ENCODE measurements at regions not wholly inside any gene's neighbourhood (a gene's known extent, or its start where the extent isn't known, plus 50 kb on each side); places are given as distances from the start of the nearest gene placed in this dataset.

DNA sequence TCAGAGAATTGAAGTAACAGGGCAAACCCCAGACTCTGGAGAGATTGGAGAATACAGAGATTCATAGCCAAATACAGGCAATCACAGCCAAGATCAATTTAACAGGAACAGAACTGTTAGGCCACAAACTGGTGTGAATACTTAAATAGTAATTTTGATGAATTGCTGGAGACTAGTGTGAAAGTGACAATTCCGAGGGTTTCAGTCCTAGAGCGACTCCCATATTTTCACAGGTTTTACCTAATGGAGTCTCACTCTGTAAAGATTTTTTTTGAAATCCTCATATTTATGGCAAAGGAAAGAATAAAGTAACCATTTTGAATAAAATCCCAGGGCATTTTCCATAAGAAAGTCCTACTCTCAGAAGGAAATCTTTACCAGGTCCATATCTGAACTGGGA is 135.5 kb downstream of the MMUT start:
- DNase-seq (ENCODE audit: extremely low read depth, insufficient read length): no peak
- H3K4me3 ChIP-seq (replicated peaks; ENCODE audit: low read depth, low read length): no peak overlapping the region

DNA sequence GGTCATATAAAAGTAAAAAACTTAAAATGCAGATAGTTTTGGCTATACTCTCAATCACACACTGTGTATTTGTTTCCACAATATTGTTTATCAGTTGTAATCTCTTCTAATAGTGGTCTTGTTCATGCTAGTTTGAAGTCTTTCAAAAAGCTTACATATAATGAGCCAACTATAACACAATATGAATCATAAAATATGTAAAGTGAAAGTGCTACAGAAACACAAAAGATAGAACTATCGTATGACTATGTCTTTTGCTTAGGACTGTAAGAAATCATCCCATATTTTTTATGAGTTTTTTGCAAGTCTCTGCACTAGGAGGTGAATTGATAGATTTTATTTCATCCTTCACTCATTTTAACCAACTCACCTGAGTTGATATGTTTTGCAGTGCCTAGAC is 136.0 kb downstream of the MMUT start:
- TF ChIP-seq, protein P1, sequence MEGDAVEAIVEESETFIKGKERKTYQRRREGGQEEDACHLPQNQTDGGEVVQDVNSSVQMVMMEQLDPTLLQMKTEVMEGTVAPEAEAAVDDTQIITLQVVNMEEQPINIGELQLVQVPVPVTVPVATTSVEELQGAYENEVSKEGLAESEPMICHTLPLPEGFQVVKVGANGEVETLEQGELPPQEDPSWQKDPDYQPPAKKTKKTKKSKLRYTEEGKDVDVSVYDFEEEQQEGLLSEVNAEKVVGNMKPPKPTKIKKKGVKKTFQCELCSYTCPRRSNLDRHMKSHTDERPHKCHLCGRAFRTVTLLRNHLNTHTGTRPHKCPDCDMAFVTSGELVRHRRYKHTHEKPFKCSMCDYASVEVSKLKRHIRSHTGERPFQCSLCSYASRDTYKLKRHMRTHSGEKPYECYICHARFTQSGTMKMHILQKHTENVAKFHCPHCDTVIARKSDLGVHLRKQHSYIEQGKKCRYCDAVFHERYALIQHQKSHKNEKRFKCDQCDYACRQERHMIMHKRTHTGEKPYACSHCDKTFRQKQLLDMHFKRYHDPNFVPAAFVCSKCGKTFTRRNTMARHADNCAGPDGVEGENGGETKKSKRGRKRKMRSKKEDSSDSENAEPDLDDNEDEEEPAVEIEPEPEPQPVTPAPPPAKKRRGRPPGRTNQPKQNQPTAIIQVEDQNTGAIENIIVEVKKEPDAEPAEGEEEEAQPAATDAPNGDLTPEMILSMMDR (IDR thresholded peaks at IDR 0.05; ENCODE audit: insufficient read depth, low read length, poor library complexity, severe bottlenecking): no peak
- Histone ChIP-seq H3K27me3 (replicated peaks; ENCODE audit: control insufficient read depth, insufficient read depth, low read length) (no peaks in the 10 kb centered on the region), H3K36me3 (ENCODE audit: control insufficient read depth, insufficient read depth, low read length) (no peaks in the 10 kb centered on the region), H3K4me3 (replicated peaks; ENCODE audit: low read depth, low read length) (no peak overlapping the region)
- DNase-seq (ENCODE audit: extremely low read depth, insufficient read length): no peak

More for the DNA sequence above, 135.5 kb downstream of the MMUT start:
- H3K36me3 ChIP-seq (ENCODE audit: control insufficient read depth, insufficient read depth, low read length): no peaks in the 10 kb centered on the region
- H3K27me3 ChIP-seq (replicated peaks; ENCODE audit: control insufficient read depth, insufficient read depth, low read length): no peaks in the 10 kb centered on the region
- TF ChIP-seq, protein P1 (IDR thresholded peaks at IDR 0.05; ENCODE audit: insufficient read depth, low read length, poor library complexity, severe bottlenecking): no peak

DNA sequence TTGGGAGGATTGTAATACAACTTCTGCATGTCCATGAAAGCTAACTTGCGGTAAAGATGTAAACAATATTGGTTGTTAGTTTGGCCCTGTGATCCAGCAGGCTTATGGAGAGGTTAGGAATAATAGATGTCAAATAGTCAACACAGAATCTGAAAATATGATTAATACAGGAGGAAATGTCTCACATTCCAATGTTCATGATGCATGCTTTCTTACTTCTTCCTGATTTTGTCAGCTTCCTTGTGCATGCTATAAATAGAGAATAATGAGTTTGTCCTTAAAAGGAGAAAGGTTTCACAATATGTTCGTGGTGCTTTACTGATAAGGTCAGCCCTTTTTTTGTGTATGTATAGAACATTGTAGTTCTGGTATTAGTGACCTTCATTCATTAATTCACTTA is 136.7 kb downstream of the MMUT start:
- TF ChIP-seq, protein P1 (IDR thresholded peaks at IDR 0.05; ENCODE audit: insufficient read depth, low read length, poor library complexity, severe bottlenecking): no peak

DNA sequence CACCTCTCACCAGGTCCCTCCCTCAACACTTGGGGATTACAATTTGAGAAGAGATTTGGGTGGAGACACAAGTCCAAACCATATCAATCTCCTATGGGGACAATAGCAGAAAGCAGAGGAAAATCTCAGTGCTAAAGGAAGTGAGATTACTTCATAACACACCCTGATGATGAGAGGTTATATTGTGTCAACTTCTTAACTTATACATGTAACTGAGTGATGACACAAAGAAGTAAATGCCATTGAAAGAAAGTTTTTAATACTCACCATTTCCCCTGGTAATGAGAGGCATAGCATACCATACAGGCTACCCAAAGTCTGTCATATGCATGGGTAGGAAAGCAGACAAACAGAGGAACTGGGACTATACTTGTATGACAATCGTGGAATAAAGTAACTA is 137.2 kb downstream of the MMUT start:
- Histone ChIP-seq H3K4me3 (replicated peaks; ENCODE audit: low read depth, low read length) (no peak overlapping the region), H3K36me3 (ENCODE audit: control insufficient read depth, insufficient read depth, low read length) (no peaks in the 10 kb centered on the region)
- TF ChIP-seq, protein P1 (IDR thresholded peaks at IDR 0.05; ENCODE audit: insufficient read depth, low read length, poor library complexity, severe bottlenecking): no peak

More for the DNA sequence above, 136.7 kb downstream of the MMUT start:
- H3K27me3 ChIP-seq (replicated peaks; ENCODE audit: control insufficient read depth, insufficient read depth, low read length): no peaks in the 10 kb centered on the region
- no peak for DNase-seq (ENCODE audit: extremely low read depth, insufficient read length)
- no peak overlapping the region for H3K4me3 ChIP-seq (replicated peaks; ENCODE audit: low read depth, low read length)
- H3K36me3 ChIP-seq (ENCODE audit: control insufficient read depth, insufficient read depth, low read length): no peaks in the 10 kb centered on the region

DNA sequence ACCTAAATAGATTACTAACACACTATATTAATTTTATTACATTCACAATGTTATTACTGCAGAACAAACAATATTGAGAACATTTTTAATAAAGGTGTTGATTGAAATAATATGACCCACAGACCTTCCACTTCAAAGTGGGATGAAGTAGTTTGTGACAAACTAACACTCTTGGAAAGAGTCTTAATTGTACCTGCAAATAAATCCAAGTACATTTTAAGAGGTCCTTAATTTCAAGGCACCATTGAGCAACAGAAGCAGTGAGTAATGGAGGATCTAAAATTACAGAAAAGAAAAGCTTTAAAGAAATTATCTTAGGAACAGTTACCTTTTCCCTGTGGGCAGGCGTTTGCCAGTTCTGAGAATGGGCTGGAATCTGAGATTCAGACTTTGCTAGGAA is 140.2 kb downstream of the MMUT start:
- TF ChIP-seq, protein P1 (IDR thresholded peaks at IDR 0.05; ENCODE audit: insufficient read depth, low read length, poor library complexity, severe bottlenecking): no peak
- H3K36me3 ChIP-seq (ENCODE audit: control insufficient read depth, insufficient read depth, low read length): no peaks in the 10 kb centered on the region
- H3K4me3 ChIP-seq (replicated peaks; ENCODE audit: low read depth, low read length): no peak overlapping the region
- no peak for DNase-seq (ENCODE audit: extremely low read depth, insufficient read length)
- H3K27me3 ChIP-seq (replicated peaks; ENCODE audit: control insufficient read depth, insufficient read depth, low read length): no peaks in the 10 kb centered on the region

More for the DNA sequence above, 137.2 kb downstream of the MMUT start:
- H3K27me3 ChIP-seq (replicated peaks; ENCODE audit: control insufficient read depth, insufficient read depth, low read length): no peaks in the 10 kb centered on the region
- DNase-seq (ENCODE audit: extremely low read depth, insufficient read length): no peak

DNA sequence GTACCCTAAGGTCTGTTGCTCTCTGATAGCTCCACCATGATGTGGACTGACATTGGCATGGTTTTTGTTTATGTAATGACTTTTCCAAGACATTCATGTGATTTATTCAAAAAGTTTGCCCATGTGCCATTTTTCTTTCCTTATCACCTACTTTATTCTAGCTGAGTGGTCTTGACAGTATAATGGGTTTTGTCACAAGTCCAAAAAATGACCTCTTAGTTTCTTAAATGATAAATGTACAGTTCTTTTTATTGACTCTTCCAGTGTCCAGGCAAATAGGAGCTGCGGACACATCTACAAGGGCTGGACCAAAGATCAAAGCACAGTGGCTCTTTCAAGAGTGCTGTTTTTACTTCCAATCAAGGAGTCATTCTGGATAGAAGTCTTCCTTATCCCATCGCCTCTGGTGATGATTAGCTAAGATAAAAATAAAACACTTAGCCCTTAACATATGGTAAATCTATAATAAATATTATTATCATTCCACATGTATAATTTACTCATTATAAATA is 141.4 kb downstream of the MMUT start:
- Histone ChIP-seq H3K27me3 (replicated peaks; ENCODE audit: control insufficient read depth, insufficient read depth, low read length) (no peaks in the 10 kb centered on the region), H3K4me3 (replicated peaks; ENCODE audit: low read depth, low read length) (no peak overlapping the region), H3K36me3 (ENCODE audit: control insufficient read depth, insufficient read depth, low read length) (no peaks in the 10 kb centered on the region)
- DNase-seq (ENCODE audit: extremely low read depth, insufficient read length): no peak
- TF ChIP-seq, protein P1 (IDR thresholded peaks at IDR 0.05; ENCODE audit: insufficient read depth, low read length, poor library complexity, severe bottlenecking): no peak
